22Rv1 (cell line): ENCODE measurements at regions not wholly inside any gene's neighbourhood (a gene's known extent, or its start where the extent isn't known, plus 50 kb on each side); places are given as distances from the start of the nearest gene placed in this dataset.
"Not testable (repeated sequence)": the region's sequence is repeated elsewhere in the genome, so short reads cannot be mapped to it uniquely, and the experiment has no call there.

Source experiments
- CTCF ChIP-seq: fragments of 450-650 bp; IDR thresholded peaks from 2 replicates; pipeline ENCODE4 v1.5.1; 2017; ENCODE audit warnings: mild to moderate bottlenecking
- ZFX ChIP-seq: fragments of 450-650 bp; IDR thresholded peaks from 2 replicates; pipeline ENCODE4 v1.6.1; 2017; ENCODE audit warnings: antibody characterized with exemption, borderline replicate concordance

DNA sequence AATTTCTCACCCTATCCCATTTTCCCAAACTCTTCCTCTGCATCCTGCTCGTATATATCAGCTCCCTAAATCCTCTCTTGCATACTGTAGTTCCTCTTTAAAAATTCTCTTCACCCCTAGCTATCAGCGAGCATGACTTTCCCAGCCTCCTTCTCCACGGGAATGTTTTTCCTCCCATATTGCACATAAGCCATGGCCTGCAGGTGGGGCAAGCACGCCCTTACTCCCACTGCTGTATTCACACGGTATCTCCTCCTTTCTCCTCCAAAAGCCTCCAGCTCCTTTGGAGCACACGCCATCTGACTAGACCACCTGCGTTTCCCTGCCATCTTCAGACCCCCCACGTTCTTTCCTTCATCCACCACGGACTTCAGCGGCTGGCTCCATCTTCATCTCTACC, 208.7 kb upstream of the FRG1 start:
- TF ChIP-seq CTCF, ZFX: not testable (repeated sequence)
